EL (cell line): ENCODE measurements at regions not wholly inside any gene's neighbourhood (a gene's known extent, or its start where the extent isn't known, plus 50 kb on each side); places are given as distances from the start of the nearest gene placed in this dataset.

Experiments used
- DNase-seq: peaks from one replicate; pipeline ENCODE4 v3.0.0-alpha.2; 2016

GRCh38 chr3:963255-963654 is 129.6 kb upstream of the CNTN6 start:
- DNase-seq: no peak

- DNase-seq: no peak
Observed at GRCh38 chr3:963755-964154, 129.1 kb upstream of the CNTN6 start.

GRCh38 chr3:965826-966225 is 127.0 kb upstream of the CNTN6 start:
- no peak for DNase-seq

DNA sequence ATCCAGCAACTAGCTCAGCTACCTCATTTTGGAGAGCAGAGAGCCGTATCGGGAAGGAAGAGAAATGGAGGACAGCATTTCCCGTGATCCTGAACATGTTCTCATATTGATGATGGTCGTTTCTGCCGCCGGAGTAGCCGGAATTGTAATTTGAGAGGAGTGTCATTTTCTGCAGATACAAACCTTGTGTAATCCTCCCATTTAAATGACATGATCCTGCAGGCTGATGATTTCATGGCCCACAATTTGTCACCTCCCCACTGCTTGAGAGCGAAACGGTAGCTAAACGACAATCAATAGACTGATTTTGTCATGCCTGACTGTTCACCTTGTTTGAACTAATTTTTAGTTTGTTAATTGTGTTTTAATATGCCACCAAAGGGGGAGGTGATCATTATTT is 126.5 kb upstream of the CNTN6 start:
- no peak for DNase-seq

- DNase-seq: no peak
Observed at GRCh38 chr3:973340-973739, 119.5 kb upstream of the CNTN6 start.

DNA sequence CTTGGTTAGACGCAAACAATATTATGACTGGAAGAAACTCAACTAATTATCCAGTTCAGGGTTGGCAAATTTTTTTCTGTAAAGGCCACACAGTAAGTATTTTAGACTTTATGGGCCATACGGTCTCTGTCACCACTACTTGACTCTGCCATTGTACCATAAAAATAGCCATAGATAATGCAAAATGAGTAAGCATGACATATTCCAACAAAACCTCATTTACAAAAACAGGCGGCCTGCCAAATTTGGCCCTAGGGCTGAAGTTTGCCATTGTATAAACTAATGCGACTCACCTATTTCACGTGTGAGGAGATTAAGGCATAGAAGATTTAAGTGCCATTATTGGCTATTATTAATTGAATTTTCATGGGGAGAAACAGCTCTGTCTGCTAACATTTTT is 116.8 kb upstream of the CNTN6 start:
- no peak for DNase-seq

GRCh38 chr3:981156-981555 is 111.7 kb upstream of the CNTN6 start:
- DNase-seq: no peak

GRCh38 chr3:988785-989184 is 104.0 kb upstream of the CNTN6 start:
- DNase-seq: no peak

DNA sequence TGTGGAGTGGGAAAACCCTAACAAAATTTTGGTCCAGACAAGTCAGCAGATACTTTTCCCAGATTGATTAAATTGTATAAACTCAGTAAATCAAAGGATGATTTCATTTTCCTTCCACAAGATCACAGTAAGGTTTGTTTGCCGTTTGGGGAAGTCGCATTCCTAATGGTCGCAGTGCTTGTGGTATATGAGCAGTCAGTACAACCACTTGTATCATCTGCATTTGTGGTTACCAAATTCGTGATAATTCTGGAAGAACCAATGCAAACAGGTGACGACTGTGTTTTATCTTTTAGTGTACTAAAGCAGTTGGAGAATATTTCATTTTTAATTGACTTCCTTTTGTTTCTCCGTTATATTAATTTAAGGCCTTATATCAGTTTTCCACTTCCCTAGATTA is 100.0 kb upstream of the CNTN6 start:
- DNase-seq: no peak

GRCh38 chr3:1002010-1002409 is 90.8 kb upstream of the CNTN6 start:
- DNase-seq: no peak

DNA sequence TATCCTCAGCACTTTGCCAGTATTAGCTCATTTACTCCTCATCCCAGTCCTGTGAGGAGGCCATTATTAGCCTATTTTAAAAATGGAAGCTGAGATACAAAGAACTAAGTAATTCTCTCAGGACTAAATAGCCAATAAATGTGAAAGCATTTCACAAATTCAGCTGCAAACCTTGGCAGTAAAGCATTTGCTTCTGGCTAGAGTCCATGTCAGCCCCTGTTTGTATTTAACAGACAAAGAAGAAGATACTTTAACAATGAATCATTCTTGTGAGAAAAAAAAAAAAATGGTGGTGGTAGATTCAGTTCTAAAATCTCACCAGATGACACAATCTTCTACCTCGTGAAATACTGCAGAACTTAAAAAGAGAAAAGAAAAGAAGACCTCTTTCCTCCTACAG is 85.0 kb upstream of the CNTN6 start:
- DNase-seq: no peak

GRCh38 chr3:1010228-1010627 is 82.6 kb upstream of the CNTN6 start:
- no peak for DNase-seq

GRCh38 chr3:1015826-1016225 is 77.0 kb upstream of the CNTN6 start:
- DNase-seq: no peak

DNA sequence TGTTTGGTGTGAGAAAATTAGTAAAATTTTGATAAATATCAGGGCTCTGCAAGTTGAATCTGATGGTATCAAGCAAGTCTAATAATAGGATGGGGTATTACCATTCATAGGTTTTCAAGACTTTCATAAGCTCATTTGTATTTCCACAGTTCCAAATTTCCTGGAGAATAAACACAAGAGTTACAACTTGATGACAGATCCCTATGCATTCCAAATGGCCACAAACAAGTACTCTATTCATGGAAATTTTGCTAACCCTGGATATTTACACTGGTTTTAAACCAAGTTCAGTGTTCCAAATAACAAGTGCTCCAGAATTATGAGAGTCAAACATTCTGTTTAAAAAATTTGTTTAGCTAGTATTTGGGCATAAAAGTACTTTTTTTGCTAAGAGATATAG is 75.0 kb upstream of the CNTN6 start:
- no peak for DNase-seq

- DNase-seq: no peak
Observed at GRCh38 chr3:1019157-1019556, 73.7 kb upstream of the CNTN6 start.

DNA sequence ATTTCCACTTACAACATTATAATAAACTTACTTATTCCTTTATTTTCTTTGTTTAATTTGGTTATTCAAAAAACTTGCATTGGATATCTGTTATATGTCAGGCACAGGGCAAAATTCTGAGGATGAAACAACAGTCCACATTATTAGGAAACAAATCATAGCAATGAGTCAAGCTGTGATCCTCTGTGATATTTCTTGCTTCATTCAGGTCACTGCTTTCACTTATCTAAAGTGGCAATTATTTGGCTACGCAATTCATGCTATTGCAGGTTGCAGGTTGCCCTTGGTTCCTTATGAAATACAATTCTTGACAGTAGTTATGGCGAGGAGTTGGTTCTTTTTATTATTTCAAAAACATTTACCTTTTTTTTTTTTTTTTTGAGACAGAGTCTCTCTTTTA is 66.4 kb upstream of the CNTN6 start:
- DNase-seq: no peak

GRCh38 chr3:1036207-1036826 is 56.5 kb upstream of the CNTN6 start:
- DNase-seq: no peak

GRCh38 chr3:1037631-1038030 is 55.2 kb upstream of the CNTN6 start:
- no peak for DNase-seq
